NCI-H2227 (cell line): ENCODE measurements at regions not wholly inside any gene's neighbourhood (a gene's known extent, or its start where the extent isn't known, plus 50 kb on each side); places are given as distances from the start of the nearest gene placed in this dataset.
"Not testable (repeated sequence)": the region's sequence is repeated elsewhere in the genome, so short reads cannot be mapped to it uniquely, and the experiment has no call there.

Experiments used
- DNase-seq: peaks from one replicate; lab custom pipeline; 2025; ENCODE audit not compliant: unreplicated experiment; lab: John Stamatoyannopoulos, UW

GRCh38 chr3:88000853-88001252, 58.0 kb downstream of the CGGBP1 start:
- DNase-seq = peak; percentile 2

GRCh38 chr3:87997966-87998365, 60.8 kb downstream of the CGGBP1 start:
- DNase-seq = no peak

GRCh38 chr3:87997298-87997697, 61.5 kb downstream of the CGGBP1 start:
- DNase-seq = no peak

- DNase-seq = no peak
Measured at GRCh38 chr3:87996882-87997281, 61.9 kb downstream of the CGGBP1 start.

GRCh38 chr3:87993566-87993965, 65.2 kb downstream of the CGGBP1 start:
- DNase-seq = no peak

GRCh38 chr3:87987952-87988351, 70.9 kb downstream of the CGGBP1 start:
- no peak for DNase-seq

GRCh38 chr3:87982421-87982820, 76.4 kb downstream of the CGGBP1 start:
- DNase-seq = no peak

GRCh38 chr3:87979527-87979926, 79.3 kb downstream of the CGGBP1 start:
- no peak for DNase-seq

- DNase-seq = no peak
Measured at GRCh38 chr3:87977765-87978164, 81.0 kb downstream of the CGGBP1 start.

- no peak for DNase-seq
Measured at GRCh38 chr3:87975716-87976115, 83.1 kb downstream of the CGGBP1 start.

GRCh38 chr3:87973906-87974305, 84.9 kb downstream of the CGGBP1 start:
- no peak for DNase-seq

- DNase-seq = no peak
Measured at GRCh38 chr3:87969620-87970019, 89.2 kb downstream of the CGGBP1 start.

- DNase-seq = no peak
Measured at GRCh38 chr3:87968668-87969067, 90.1 kb downstream of the CGGBP1 start.

GRCh38 chr3:87958289-87958688, 100.5 kb downstream of the CGGBP1 start:
- no peak for DNase-seq

- no peak for DNase-seq
Measured at GRCh38 chr3:87957575-87957974, 101.2 kb downstream of the CGGBP1 start.

GRCh38 chr3:87949879-87950208, 109.0 kb downstream of the CGGBP1 start:
- DNase-seq = no peak

GRCh38 chr3:87949189-87949878, 109.5 kb downstream of the CGGBP1 start:
- peak; percentile 10 for DNase-seq

- not testable (repeated sequence) for DNase-seq
Measured at GRCh38 chr3:87946007-87946406, 112.8 kb downstream of the CGGBP1 start.

- DNase-seq = not testable (repeated sequence)
Measured at GRCh38 chr3:87942256-87942655, 116.5 kb downstream of the CGGBP1 start.

GRCh38 chr3:87924485-87924884, 134.3 kb downstream of the CGGBP1 start:
- DNase-seq = no peak

- no peak for DNase-seq
Measured at GRCh38 chr3:87920549-87920948, 138.3 kb downstream of the CGGBP1 start.

GRCh38 chr3:87901141-87901540, 157.7 kb downstream of the CGGBP1 start:
- DNase-seq = no peak

GRCh38 chr3:87900061-87900460, 158.7 kb downstream of the CGGBP1 start:
- DNase-seq = no peak
